Stomach (tissue), 4 donors: ENCODE measurements at regions not wholly inside any gene's neighbourhood (a gene's known extent, or its start where the extent isn't known, plus 50 kb on each side); places are given as distances from the start of the nearest gene placed in this dataset.

Source experiments
- EP300 ChIP-seq: sonication (generic); formaldehyde crosslinking; IDR thresholded peaks from one replicate; pipeline ENCODE4 v1.6.1; 2017; ENCODE audit warnings: antibody characterized with exemption
- POLR2A ChIP-seq, 4 donors: fragments of 450-650 bp; IDR thresholded peaks; one replicate each; pipeline ENCODE4 v1.6.1; 2016; ENCODE audit warnings: antibody characterized with exemption in 4 of 4, control low read depth in 2 of 4, mild to moderate bottlenecking in 1 of 4, moderate library complexity in 1 of 4
- TF ChIP-seq, protein P1 (sequence below), 7 experiments: fragments of 450-650 bp in 4 of 7; fragments of 200-600 bp in 3 of 7; sonication (generic) in 3 of 7; IDR thresholded peaks; one replicate each; pipeline ENCODE4 v1.5.1; 2016 to 2019; ENCODE audit warnings: antibody characterized with exemption in 7 of 7, control low read depth in 2 of 7, mild to moderate bottlenecking in 1 of 7

- TF ChIP-seq, protein P1, sequence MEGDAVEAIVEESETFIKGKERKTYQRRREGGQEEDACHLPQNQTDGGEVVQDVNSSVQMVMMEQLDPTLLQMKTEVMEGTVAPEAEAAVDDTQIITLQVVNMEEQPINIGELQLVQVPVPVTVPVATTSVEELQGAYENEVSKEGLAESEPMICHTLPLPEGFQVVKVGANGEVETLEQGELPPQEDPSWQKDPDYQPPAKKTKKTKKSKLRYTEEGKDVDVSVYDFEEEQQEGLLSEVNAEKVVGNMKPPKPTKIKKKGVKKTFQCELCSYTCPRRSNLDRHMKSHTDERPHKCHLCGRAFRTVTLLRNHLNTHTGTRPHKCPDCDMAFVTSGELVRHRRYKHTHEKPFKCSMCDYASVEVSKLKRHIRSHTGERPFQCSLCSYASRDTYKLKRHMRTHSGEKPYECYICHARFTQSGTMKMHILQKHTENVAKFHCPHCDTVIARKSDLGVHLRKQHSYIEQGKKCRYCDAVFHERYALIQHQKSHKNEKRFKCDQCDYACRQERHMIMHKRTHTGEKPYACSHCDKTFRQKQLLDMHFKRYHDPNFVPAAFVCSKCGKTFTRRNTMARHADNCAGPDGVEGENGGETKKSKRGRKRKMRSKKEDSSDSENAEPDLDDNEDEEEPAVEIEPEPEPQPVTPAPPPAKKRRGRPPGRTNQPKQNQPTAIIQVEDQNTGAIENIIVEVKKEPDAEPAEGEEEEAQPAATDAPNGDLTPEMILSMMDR (IDR thresholded peaks at IDR 0.05) = no peak
- TF ChIP-seq EP300 = no peak
- TF ChIP-seq POLR2A (IDR thresholded peaks at IDR 0.05) = no peak
Measured at GRCh38 chr10:29698773-29699490, 64.2 kb upstream of the SVIL start.
